ENCODE measurements at regions not wholly inside any gene's neighbourhood (a gene's known extent, or its start where the extent isn't known, plus 50 kb on each side); places are given as distances from the start of the nearest gene placed in this dataset.
"Not testable (repeated sequence)": the region's sequence is repeated elsewhere in the genome, so short reads cannot be mapped to it uniquely, and the experiment has no call there.

DNA sequence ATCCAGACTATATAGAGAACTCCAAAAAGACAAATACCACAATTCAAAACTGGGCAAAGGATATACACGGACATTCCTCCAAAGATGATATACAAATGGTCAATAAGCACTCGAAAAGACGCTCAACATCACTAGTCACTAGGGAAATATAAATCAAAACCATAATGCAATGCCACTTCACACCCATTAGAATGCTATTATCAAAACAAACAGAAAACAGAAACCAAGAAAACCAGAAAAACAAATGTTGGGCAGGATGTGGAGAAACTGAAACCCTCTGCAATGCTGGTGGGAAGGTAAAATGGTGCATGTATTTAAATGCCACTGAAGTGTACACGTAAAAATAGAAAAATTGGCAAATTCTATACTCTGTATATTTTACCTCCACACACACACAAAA, 2664.1 kb upstream of the DEFB115 start:
- TF ChIP-seq, protein P1, sequence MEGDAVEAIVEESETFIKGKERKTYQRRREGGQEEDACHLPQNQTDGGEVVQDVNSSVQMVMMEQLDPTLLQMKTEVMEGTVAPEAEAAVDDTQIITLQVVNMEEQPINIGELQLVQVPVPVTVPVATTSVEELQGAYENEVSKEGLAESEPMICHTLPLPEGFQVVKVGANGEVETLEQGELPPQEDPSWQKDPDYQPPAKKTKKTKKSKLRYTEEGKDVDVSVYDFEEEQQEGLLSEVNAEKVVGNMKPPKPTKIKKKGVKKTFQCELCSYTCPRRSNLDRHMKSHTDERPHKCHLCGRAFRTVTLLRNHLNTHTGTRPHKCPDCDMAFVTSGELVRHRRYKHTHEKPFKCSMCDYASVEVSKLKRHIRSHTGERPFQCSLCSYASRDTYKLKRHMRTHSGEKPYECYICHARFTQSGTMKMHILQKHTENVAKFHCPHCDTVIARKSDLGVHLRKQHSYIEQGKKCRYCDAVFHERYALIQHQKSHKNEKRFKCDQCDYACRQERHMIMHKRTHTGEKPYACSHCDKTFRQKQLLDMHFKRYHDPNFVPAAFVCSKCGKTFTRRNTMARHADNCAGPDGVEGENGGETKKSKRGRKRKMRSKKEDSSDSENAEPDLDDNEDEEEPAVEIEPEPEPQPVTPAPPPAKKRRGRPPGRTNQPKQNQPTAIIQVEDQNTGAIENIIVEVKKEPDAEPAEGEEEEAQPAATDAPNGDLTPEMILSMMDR (IDR thresholded peaks at IDR 0.05), result not testable (repeated sequence)
- not testable (repeated sequence) for TF ChIP-seq ZFX (IDR thresholded peaks at IDR 0.05; ENCODE audit: borderline replicate concordance)
